ENCODE measurements at regions not wholly inside any gene's neighbourhood (a gene's known extent, or its start where the extent isn't known, plus 50 kb on each side); places are given as distances from the start of the nearest gene placed in this dataset.
"Not testable (repeated sequence)": the region's sequence is repeated elsewhere in the genome, so short reads cannot be mapped to it uniquely, and the experiment has no call there.

GRCh38 chr10:105727586-105727985, 1086.5 kb downstream of the SORCS3 start:
- TF ChIP-seq CTCF (optimal IDR thresholded peaks at IDR 0.05 in 1 of 3, IDR thresholded peaks at IDR 0.05 in 1 of 3, conservative IDR thresholded peaks at IDR 0.05 in 1 of 3; ENCODE audit: extremely low read depth in 1 of 3, insufficient read depth in 2 of 3, low read length in 3 of 3); EZH2 (IDR thresholded peaks at IDR 0.05; ENCODE audit: low read length): not testable (repeated sequence)

Measured in keratinocyte (primary cell).